Hippocampal formation (tissue), 2 donors: ENCODE measurements at regions not wholly inside any gene's neighbourhood (a gene's known extent, or its start where the extent isn't known, plus 50 kb on each side); places are given as distances from the start of the nearest gene placed in this dataset.

ENCODE experiments used
- DNase-seq, 2 donors: peaks; one replicate each; lab custom pipeline; 2025; lab: John Stamatoyannopoulos, UW

GRCh38 chr18:68466672-68467071 lies 248.2 kb downstream of the TMX3 start:
- no peak for DNase-seq

DNA sequence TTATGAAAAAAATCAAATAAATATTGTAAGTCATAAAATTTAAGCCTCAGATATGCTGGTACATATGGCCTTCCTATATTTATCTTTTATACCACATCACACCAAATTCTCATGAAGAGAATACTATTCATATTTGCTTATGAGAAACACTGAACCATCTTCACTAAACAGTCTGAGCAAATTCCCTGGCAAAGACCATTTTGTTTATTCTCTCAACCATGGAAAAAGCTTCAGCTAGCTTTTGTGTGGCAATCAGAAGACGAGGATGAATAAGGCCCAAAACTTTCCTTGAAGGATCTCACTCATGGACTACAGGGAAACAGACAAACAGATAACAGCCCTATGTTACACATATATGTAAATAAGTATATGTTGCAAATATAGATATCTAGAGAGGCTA lies 252.1 kb downstream of the TMX3 start:
- no peak for DNase-seq

DNA sequence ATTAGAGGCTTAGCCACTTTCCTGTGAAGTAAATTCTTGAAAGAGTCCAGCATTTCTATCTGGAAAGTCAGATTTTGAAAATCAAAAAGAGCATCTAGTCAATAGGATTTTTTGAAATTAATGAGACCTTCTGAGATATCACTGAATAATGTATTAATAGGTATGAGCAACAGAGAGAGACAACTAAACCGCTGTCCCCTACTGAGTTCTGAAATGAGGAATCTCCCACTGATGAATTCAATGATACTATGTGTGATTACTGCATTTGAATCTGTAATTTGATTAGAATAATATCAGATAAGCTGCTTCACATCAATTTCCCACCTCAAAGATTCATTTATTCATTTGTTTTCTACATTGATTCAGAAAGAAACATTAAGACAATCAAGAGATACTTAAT lies 252.8 kb downstream of the TMX3 start:
- DNase-seq: no peak

DNA sequence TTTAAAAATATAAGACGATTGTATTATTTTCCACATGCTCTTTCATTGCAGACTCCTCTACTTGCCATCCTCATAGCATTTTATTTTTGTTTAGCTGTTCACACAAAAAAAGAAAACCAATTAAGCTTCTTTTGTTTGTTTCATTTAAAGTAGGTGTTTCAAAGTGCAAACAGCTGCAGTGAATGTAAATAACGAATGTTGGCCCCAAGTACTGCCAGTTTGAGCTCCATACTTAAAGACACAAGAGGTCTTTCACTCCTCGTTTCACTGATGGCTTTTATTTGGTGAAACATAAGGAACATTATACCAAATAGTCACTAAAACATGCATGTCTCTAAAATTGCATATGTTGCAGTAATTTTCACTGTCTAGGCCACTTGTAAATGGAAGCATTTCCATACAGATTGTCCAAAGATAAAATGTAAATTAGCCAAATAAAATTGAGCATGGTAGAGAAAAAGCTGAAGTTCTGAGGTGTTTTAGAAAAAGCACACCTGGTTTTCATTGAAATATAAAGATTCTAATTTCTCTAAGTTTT lies 253.4 kb downstream of the TMX3 start:
- DNase-seq: no peak

DNA sequence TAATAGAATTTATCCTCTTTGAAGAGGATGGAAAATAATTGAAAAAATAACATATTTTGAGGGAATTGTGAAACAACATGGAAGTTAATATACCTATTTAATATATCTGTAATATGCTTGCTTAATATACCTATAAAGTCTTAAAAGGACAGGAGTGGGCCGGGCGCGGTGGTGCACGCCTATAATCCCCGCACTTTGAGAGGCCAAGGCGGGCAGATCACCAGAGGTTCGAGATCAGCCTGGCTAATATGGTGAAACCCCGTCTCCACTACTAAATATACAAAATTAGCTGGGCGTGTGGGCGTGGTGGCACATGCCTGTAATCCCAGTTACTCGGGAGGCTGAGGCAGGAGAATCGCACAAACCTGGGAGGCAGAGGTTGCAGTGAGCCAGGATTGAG lies 254.9 kb downstream of the TMX3 start:
- no peak for DNase-seq

DNA sequence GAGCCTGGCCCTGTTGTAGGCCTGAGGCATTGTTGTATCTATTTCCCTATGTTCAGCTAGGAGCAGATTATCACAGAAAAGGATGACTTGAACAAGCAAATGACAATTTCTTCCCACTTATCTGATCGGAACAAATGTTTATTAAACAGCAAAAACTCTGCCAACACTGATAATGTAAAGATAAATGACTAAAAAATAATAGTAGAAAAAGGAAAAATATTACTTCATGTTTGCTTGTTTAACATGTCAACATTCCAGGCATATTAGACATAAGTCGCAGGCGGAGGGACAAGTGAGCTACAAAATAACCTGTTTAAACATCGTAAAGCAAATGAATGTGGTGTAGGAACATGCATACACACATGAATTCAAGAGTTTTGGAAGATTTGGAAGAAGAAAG lies 257.9 kb downstream of the TMX3 start:
- no peak for DNase-seq

DNA sequence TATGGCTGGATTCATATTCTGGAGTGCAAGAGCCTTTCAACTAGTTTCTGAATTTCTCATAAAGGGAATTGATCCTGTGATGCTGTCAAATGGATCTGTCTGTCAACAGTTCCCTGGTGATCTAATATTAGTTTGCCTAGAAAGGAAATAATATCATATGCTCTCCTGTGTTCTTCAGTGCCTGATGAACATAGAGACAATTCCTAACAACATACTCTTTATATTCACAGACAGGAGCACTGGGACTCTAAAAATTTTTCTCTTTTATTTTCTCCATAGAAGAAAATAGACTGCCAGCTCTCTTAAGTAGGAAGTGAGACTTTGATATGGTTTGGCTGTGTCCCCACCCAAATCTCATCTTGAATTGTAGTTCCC lies 259.7 kb downstream of the TMX3 start:
- no peak for DNase-seq

DNA sequence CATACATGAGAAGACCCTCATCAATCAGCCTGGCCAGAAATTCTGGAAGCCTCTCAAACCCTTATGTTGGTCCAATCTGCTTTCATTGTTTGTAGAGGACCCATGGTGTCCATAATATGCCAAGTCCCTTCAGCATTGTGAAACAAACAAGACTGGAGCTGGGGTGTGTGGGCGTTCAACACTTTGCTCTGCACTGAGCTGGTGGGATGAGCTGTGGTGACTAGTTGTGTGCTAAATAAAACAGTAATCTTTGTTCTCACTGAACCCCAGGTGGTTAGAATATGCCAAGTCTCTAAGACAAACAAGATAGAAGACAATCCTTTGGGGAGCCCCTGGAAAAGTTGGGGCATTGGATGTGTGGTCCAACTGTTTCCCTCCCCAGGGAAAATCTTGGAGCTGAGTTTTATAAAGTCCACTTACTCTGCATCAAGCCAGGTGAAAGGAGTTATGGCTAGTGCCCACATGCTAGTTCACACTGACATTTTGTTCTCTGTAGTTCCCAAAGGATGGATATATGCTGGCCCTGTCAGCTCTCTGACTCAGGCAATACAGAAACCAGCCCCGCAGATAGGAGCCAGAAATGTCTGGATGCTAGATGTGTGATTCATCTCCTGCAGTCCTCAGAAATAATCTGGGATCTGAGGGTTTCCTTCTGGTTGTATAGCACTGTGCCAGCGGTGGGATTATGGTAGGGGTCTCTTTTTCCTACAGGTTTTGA lies 260.2 kb downstream of the TMX3 start:
- no peak for DNase-seq

DNA sequence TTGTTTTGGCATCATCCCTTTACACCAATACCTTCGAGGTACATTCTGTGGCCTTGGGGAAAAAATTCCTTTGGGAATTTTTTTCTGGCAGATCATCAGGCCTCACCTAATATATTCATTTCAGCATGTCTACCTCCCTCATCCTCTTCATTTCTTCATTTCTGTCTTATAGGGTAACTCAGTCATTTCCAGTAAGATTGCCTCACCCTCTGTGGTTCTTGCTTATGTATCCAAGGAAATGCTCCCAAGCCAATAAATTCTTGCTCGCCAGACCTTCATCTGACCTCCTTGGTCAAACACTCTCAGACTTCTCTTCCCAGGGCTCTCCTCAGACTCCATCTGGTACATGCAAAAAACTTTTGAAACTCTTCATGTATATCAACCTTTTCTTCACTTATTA lies 265.6 kb downstream of the TMX3 start:
- no peak for DNase-seq

DNA sequence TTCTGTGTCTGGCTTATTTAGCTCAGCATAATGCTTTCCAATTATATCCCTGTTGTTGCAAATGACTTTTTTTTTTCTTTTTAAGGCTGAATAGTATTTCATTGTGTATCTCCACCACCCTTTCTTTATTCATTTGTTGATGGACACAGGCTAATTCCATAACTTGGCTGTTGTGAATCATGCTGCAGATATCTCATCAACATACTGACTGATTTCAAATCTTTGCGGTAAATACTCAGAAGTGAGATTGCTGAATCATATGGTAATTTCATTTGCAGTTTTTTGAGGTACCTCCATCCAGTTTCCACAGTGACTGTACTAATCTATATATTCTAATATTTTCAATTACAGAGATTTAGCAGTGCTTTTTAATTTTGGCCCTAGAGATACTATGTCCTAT lies 266.2 kb downstream of the TMX3 start:
- no peak for DNase-seq

DNA sequence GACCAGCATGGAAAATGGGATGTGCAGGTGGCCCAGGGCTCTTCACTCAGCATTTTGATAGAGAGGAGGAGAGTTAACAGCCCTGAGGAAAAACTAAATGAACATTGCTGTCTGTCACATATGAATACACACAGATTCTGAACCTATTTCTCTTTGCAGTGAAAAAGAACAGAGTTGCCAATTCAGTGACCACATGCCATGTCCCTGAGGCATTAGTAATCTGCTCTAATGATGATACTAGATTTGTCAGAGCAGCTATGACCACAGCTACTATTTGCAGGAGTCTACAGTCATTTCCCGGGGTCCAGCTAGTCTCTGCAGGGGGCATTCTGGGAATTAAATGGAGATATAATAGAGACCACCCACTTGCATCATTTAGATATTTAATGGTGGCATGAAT lies 267.6 kb downstream of the TMX3 start:
- no peak for DNase-seq

DNA sequence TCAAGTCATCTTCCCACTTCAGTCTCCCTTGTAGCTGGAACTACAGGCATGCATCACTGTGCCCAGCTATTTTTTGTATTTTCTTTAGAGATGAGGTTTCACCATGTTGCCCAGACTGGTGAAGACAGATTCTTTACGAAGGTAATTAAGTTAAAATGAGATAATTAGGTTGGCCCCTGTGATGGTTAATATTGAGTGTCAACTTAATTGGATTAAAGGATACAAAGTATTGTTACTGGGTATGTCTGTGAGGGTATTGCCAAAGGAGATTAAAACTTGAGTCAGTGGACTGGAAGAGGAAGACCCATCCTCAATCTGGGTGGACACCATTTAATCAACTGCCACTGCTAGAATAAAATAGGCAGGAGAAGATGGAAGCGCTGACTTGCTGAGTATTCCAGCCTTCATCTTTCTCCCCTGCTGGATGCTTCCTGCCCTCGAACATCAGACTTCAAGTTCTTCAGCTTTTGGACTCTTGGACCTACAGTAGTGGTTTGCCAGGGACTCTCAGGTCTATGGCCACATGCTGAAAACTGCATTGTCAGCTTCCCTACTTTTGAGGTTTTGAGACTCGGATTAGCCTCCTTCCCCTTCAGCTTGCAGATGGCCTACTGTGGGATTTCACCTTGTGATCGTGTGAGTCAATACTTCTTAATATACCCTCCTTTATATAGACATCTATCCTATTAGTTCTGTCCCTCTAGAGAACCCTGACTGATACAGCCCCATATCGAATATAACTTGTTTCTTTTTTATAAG lies 269.1 kb downstream of the TMX3 start:
- no peak for DNase-seq

GRCh38 chr18:68445136-68445535 lies 269.8 kb downstream of the TMX3 start:
- no peak for DNase-seq

GRCh38 chr18:68441241-68441640 lies 273.7 kb downstream of the TMX3 start:
- DNase-seq: no peak

DNA sequence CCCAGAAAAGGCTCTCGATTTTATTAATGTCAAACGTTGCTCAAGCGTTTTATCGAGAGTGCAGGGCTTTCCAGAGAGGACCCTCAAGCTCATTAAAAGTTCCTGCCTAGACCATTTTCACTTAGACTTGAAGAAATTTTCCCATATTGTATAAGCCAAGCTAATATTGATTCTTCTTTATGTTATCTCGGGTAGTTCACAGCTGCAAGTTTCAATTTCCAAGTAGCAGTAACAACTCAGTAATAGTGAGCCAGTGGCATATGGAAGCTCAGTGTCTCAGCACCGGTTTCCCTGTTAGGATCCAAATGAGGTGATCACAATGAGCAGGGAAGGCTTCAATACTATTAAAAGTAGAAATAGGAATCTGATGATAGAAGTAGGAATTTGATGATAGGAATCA lies 274.5 kb downstream of the TMX3 start:
- no peak for DNase-seq

GRCh38 chr18:68439642-68440041 lies 275.3 kb downstream of the TMX3 start:
- DNase-seq: no peak

DNA sequence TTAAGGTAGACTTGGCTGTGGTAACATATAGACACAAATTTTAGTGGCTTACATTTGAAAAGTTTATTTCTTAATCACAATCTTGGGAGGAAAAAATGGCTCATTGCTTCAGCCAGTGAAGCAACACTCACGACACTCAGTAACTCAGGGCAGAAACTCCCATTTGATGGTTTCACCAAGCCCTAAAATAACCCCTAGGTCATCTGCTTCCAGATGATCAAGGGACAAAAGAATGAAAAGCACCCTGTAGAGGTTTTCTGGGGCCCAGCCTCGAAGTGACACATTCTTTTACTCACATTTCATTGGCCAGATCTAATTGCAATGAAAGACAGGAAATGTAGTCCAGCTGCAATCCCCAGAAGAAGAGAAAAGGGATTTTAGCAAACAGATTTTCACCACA lies 275.9 kb downstream of the TMX3 start:
- DNase-seq: no peak

- no peak for DNase-seq
Measured at GRCh38 chr18:68438536-68438935, 276.4 kb downstream of the TMX3 start.

DNA sequence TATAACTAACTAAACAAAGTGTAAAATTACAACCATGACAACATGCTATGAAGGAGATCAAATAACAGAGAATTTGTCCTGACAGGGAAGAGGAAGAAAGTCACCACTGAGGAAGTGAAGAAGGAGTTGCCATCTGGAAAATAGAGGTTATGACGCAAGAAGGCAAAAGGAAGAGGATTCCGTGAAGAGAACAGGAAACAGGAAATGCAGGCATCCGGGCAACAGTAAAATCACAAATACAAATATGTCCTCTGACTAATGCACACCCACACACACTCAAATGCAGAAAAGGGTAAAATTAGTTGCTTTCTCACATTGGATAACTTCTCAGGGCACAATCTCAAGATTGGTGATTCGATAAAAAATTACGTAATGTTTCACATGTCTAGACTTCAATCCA lies 278.4 kb downstream of the TMX3 start:
- no peak for DNase-seq

DNA sequence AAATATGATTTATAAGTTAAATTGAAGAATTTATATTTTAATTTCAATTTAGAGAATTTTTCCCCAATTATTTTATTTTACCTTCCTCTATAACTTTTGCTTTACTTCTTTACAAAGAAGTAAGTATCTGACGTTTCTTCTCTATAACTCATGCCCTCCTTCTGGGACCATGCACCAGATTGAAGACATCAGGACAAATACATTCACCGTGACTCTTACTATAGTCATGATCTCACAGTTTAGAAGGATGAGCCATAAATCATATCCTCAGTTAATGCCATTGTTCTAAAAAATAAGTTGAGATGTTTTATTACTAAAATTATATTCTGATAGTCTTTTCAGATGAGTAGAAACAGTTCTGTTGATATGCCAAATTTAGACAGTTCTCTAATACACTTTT lies 279.3 kb downstream of the TMX3 start:
- DNase-seq: no peak

DNA sequence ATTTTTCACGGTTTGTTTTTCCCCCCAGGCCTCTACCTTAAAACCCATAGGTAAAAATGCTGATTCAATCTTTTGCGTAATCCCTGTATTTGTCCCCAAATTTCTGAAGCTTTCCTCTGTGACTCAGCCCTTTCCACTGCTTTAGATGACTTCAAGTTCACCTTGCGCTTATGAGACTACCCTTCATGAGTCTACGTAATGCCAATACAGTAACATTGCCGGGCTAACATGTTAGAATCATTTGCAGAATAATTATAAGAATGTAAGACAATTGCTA lies 283.0 kb downstream of the TMX3 start:
- no peak for DNase-seq

DNA sequence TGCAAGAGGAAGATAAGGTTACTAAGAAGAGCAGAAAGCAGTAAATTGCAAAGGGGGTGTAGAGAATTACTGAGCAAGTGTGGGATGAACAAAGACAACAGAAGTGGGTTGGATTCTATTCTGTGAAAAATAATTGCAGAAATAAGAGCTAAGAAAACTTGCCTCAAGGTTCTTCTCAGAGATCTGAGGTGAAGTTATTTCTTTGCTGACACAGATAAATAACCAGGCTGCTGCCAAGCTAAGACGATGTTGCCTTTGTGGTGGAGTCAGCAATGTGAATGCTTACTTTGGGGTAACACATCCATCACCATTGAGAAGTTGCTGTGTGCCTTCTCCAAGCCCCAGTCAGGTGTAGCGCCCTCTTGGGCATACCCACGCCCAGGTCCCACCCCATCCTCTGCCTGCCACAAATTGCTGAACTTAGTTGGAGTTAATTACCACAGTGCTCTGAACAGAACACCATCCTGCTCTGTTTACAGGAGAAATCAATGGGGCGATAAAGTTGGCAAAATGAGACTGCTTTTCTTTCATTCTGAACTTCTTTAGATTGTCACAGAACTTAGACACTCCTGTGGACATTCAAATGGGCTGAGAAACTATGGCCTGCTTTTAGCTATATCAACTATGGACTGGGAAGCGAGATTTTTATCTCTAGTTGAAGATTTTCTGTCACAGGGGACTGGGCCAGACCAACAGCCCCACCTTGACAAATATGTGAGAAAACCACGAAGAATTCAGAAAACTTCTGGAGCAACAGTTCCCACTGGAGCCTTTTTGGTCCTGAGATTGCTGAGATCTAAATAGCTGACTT lies 283.6 kb downstream of the TMX3 start:
- no peak for DNase-seq

GRCh38 chr18:68429841-68430240 lies 285.1 kb downstream of the TMX3 start:
- DNase-seq: no peak
